ENCODE measurements at regions not wholly inside any gene's neighbourhood (a gene's known extent, or its start where the extent isn't known, plus 50 kb on each side); places are given as distances from the start of the nearest gene placed in this dataset.

GRCh38 chr12:27192118-27192802 is 51.8 kb upstream of the STK38L start:
- Histone ChIP-seq H3K9ac (ENCODE audit: low read length) (no peak overlapping the region), H4K8ac (ENCODE audit: low read length) (no peak overlapping the region)

GRCh38 chr12:27193106-27193505 is 51.0 kb upstream of the STK38L start:
- Histone ChIP-seq H2AK5ac (ENCODE audit: low read length, severe bottlenecking) (no peak overlapping the region), H4K8ac (ENCODE audit: low read length) (no peak overlapping the region), H3K9ac (ENCODE audit: low read length) (peak overlapping the region; percentile 62), H3K14ac (ENCODE audit: low read length in 2 of 2) (no peak overlapping the region), H2BK5ac (ENCODE audit: low read depth, low read length, poor library complexity, severe bottlenecking) (no peak overlapping the region), H3K4me3 (ENCODE audit: insufficient read depth in 1 of 2, low read depth in 1 of 2, low read length in 2 of 2) (no peak overlapping the region), H3K4ac (ENCODE audit: low read depth in 1 of 2, low read length in 2 of 2) (no peak overlapping the region), H2BK12ac (ENCODE audit: low read length in 2 of 2) (no peak overlapping the region), H3K36me3 (ENCODE audit: control insufficient read depth in 1 of 2, insufficient read depth in 2 of 2, low read depth in 1 of 2, low read length in 2 of 2) (no peaks in the 10 kb centered on the region), H3K79me1 (replicated peaks; ENCODE audit: low read length, poor library complexity, severe bottlenecking) (no peaks in the 10 kb centered on the region), H3K4me2 (ENCODE audit: low read length, poor library complexity, severe bottlenecking) (no peak overlapping the region), H2AFZ (ENCODE audit: low read depth, low read length) (no peak overlapping the region), H3K4me1 (ENCODE audit: control insufficient read depth, insufficient read depth, low read depth, low read length) (peaks cover 1% of the 10 kb centered on the region), H2BK120ac (ENCODE audit: low read depth, low read length) (no peak overlapping the region), H3K23ac (ENCODE audit: low read length in 2 of 2) (no peak overlapping the region), H2BK15ac (ENCODE audit: low read depth, poor library complexity, severe bottlenecking) (no peak overlapping the region), H3K18ac (ENCODE audit: low read depth in 1 of 2, low read length in 2 of 2) (no peak overlapping the region), H4K91ac (ENCODE audit: low read length) (no peak overlapping the region), H3K9me3 (ENCODE audit: control insufficient read depth, low read length) (no peaks in the 10 kb centered on the region), H3K27ac (ENCODE audit: low read length, poor library complexity, severe bottlenecking) (no peak overlapping the region), H3K27me3 (ENCODE audit: control insufficient read depth in 1 of 2, insufficient read depth in 1 of 2, low read length in 2 of 2) (no peaks in the 10 kb centered on the region)
- 94% methylated on average over 1 of the region's 2 CpGs for WGBS
- peak; percentile 80 for DNase-seq

More at GRCh38 chr12:27192118-27192802, 51.8 kb upstream of the STK38L start:
- H2AFZ ChIP-seq (ENCODE audit: low read depth, low read length): no peak overlapping the region
- H3K4ac ChIP-seq (ENCODE audit: low read depth in 1 of 2, low read length in 2 of 2): peak overlapping the region in 1 of 2 experiments; percentile 44
- no peak overlapping the region for H3K27ac ChIP-seq (ENCODE audit: low read length, poor library complexity, severe bottlenecking)
- no peaks in the 10 kb centered on the region for H3K9me3 ChIP-seq (ENCODE audit: control insufficient read depth, low read length)
- peaks cover 1% of the 10 kb centered on the region for H3K4me1 ChIP-seq (ENCODE audit: control insufficient read depth, insufficient read depth, low read depth, low read length)
- peak overlapping the region in 1 of 2 experiments; percentile 88 for H3K14ac ChIP-seq (ENCODE audit: low read length in 2 of 2)
- H2BK5ac ChIP-seq (ENCODE audit: low read depth, low read length, poor library complexity, severe bottlenecking): no peak overlapping the region
- no peak overlapping the region for H3K4me2 ChIP-seq (ENCODE audit: low read length, poor library complexity, severe bottlenecking)
- H3K36me3 ChIP-seq (ENCODE audit: control insufficient read depth in 1 of 2, insufficient read depth in 2 of 2, low read depth in 1 of 2, low read length in 2 of 2): no peaks in the 10 kb centered on the region
- no peaks in the 10 kb centered on the region for H3K79me1 ChIP-seq (replicated peaks; ENCODE audit: low read length, poor library complexity, severe bottlenecking)
- no peak for DNase-seq
- peak overlapping the region in 1 of 2 experiments; percentile 33 for H3K18ac ChIP-seq (ENCODE audit: low read depth in 1 of 2, low read length in 2 of 2)
- no peak overlapping the region for H4K91ac ChIP-seq (ENCODE audit: low read length)
- H3K27me3 ChIP-seq (ENCODE audit: control insufficient read depth in 1 of 2, insufficient read depth in 1 of 2, low read length in 2 of 2): no peaks in the 10 kb centered on the region
- H2BK120ac ChIP-seq (ENCODE audit: low read depth, low read length): no peak overlapping the region
- H3K4me3 ChIP-seq (ENCODE audit: insufficient read depth in 1 of 2, low read depth in 1 of 2, low read length in 2 of 2): no peak overlapping the region
- no peak overlapping the region for H2AK5ac ChIP-seq (ENCODE audit: low read length, severe bottlenecking)
- H2BK15ac ChIP-seq (ENCODE audit: low read depth, poor library complexity, severe bottlenecking): no peak overlapping the region
- peak overlapping the region; percentile 73 to 75 for H2BK12ac ChIP-seq (ENCODE audit: low read length in 2 of 2)
- 98% methylated on average over 5 of the region's 5 CpGs for WGBS
- no peak overlapping the region for H3K23ac ChIP-seq (ENCODE audit: low read length in 2 of 2)

- Histone ChIP-seq H3K4me1 (ENCODE audit: control insufficient read depth, insufficient read depth, low read depth, low read length) (peaks cover 1% of the 10 kb centered on the region), H3K27me3 (ENCODE audit: control insufficient read depth in 1 of 2, insufficient read depth in 1 of 2, low read length in 2 of 2) (no peaks in the 10 kb centered on the region), H4K8ac (ENCODE audit: low read length) (no peak overlapping the region), H2AFZ (ENCODE audit: low read depth, low read length) (no peak overlapping the region), H2AK5ac (ENCODE audit: low read length, severe bottlenecking) (no peak overlapping the region), H3K9me3 (ENCODE audit: control insufficient read depth, low read length) (no peaks in the 10 kb centered on the region), H3K79me1 (replicated peaks; ENCODE audit: low read length, poor library complexity, severe bottlenecking) (no peaks in the 10 kb centered on the region), H4K91ac (ENCODE audit: low read length) (no peak overlapping the region), H2BK5ac (ENCODE audit: low read depth, low read length, poor library complexity, severe bottlenecking) (no peak overlapping the region), H3K9ac (ENCODE audit: low read length) (peak overlapping the region; percentile 62), H3K4ac (ENCODE audit: low read depth in 1 of 2, low read length in 2 of 2) (no peak overlapping the region), H3K36me3 (ENCODE audit: control insufficient read depth in 1 of 2, insufficient read depth in 2 of 2, low read depth in 1 of 2, low read length in 2 of 2) (no peaks in the 10 kb centered on the region), H2BK15ac (ENCODE audit: low read depth, poor library complexity, severe bottlenecking) (no peak overlapping the region), H3K18ac (ENCODE audit: low read depth in 1 of 2, low read length in 2 of 2) (peak overlapping the region in 1 of 2 experiments; percentile 86), H3K4me3 (ENCODE audit: insufficient read depth in 1 of 2, low read depth in 1 of 2, low read length in 2 of 2) (peak overlapping the region in 1 of 2 experiments; percentile 40), H3K27ac (ENCODE audit: low read length, poor library complexity, severe bottlenecking) (no peak overlapping the region), H2BK12ac (ENCODE audit: low read length in 2 of 2) (no peak overlapping the region), H3K23ac (ENCODE audit: low read length in 2 of 2) (no peak overlapping the region), H3K4me2 (ENCODE audit: low read length, poor library complexity, severe bottlenecking) (no peak overlapping the region), H2BK120ac (ENCODE audit: low read depth, low read length) (no peak overlapping the region), H3K14ac (ENCODE audit: low read length in 2 of 2) (no peak overlapping the region)
- 40% methylated on average over 2 of the region's 2 CpGs for WGBS
- peak; percentile 81 for DNase-seq
Measured at GRCh38 chr12:27193854-27194544, 50.1 kb upstream of the STK38L start.

Data from mesenchymal stem cell (in vitro differentiated cells and primary cell).